ENCODE measurements at regions not wholly inside any gene's neighbourhood (a gene's known extent, or its start where the extent isn't known, plus 50 kb on each side); places are given as distances from the start of the nearest gene placed in this dataset.

- TF ChIP-seq CTCF (conservative IDR thresholded peaks at IDR 0.05), result no peak
- H3K23ac ChIP-seq (ENCODE audit: insufficient read length, low read depth, low read length), result no peak overlapping the region
- no peak overlapping the region for H4K8ac ChIP-seq (replicated peaks; ENCODE audit: insufficient read length, low read depth, low read length)
- no peak overlapping the region for H4K91ac ChIP-seq (ENCODE audit: insufficient read length, low read depth, low read length)
- Mint-ChIP-seq H3K9me3 (0 out of 5 replicates have a peak, but pooled peaks cover under 1 to 1% of the 10 kb centered on the region in 2 experiments), H3K4me1 (peaks cover 3 to 5% of the 10 kb centered on the region in 2 experiments; a peak in 3 of 4 replicates), H3K27me3 (ENCODE audit: low read depth) (no peaks in the 10 kb centered on the region), H3K36me3 (ENCODE audit: insufficient read depth in 1 of 3, low read depth in 3 of 3) (peaks cover 0 to under 1% (median 0%) of the 10 kb centered on the region in 3 experiments; a peak in 1 of 7 replicates), H3K4me3 (no peak overlapping the region), H3K27ac (no peak overlapping the region)
- H3K56ac ChIP-seq (ENCODE audit: insufficient read length, low read depth, low read length), result no peak overlapping the region
- H2BK15ac ChIP-seq (ENCODE audit: low read depth, low read length), result no peak overlapping the region
- H3K18ac ChIP-seq (ENCODE audit: insufficient read length, low read depth, low read length), result no peak overlapping the region
- no peak overlapping the region for H2BK5ac ChIP-seq (ENCODE audit: insufficient read length, low read length)
- no peak overlapping the region for H3K9ac ChIP-seq (ENCODE audit: extremely low read depth, insufficient read length, low read length)
- H2AK5ac ChIP-seq (ENCODE audit: insufficient read length, low read length), result no peak overlapping the region
- no peak overlapping the region for H2BK20ac ChIP-seq (ENCODE audit: low read depth, low read length, poor library complexity, severe bottlenecking)
- H2AFZ ChIP-seq (ENCODE audit: low read length), result no peak overlapping the region
- no peaks in the 10 kb centered on the region for H3K27me3 ChIP-seq (ENCODE audit: insufficient read depth, low read length)
- no peaks in the 10 kb centered on the region for H4K20me1 ChIP-seq (ENCODE audit: control insufficient read depth, insufficient read depth, insufficient read length)
- no peak overlapping the region for H3K4me2 ChIP-seq (ENCODE audit: insufficient read depth, insufficient read length, low read length)
- no peak overlapping the region for H3K14ac ChIP-seq (ENCODE audit: insufficient read depth, low read length)
- no peaks in the 10 kb centered on the region for H3K23me2 ChIP-seq (ENCODE audit: insufficient read length, low read depth, low read length, poor library complexity, severe bottlenecking)
- no peaks in the 10 kb centered on the region for H3K4me1 ChIP-seq (ENCODE audit: insufficient read depth, low read length)
- H2BK120ac ChIP-seq (ENCODE audit: low read depth, low read length, poor library complexity, severe bottlenecking), result no peak overlapping the region
- no peak for DNase-seq
- H4K5ac ChIP-seq (ENCODE audit: insufficient read length, low read depth, low read length), result no peak overlapping the region
- no peaks in the 10 kb centered on the region for H3K79me1 ChIP-seq (ENCODE audit: insufficient read depth, low read depth, low read length, poor library complexity, severe bottlenecking)
- no peak overlapping the region for H2BK12ac ChIP-seq (ENCODE audit: insufficient read length, low read depth, low read length)
- no peak overlapping the region for H3K4ac ChIP-seq (ENCODE audit: low read depth, low read length)
- whole genome bisulfite sequencing (ENCODE audit: extremely low coverage, insufficient read length, low lambda C conversion rate), result no CpG with 5 or more reads among the region's 1 CpG
- H3K9me3 ChIP-seq (ENCODE audit: control insufficient read depth, low read depth, low read length), result no peaks in the 10 kb centered on the region
- H3T11ph ChIP-seq (ENCODE audit: low read length), result no peak overlapping the region
- H3K79me2 ChIP-seq (ENCODE audit: insufficient read depth, low read length), result no peaks in the 10 kb centered on the region
- no peak overlapping the region for H3K27ac ChIP-seq (ENCODE audit: insufficient read length, low read depth, low read length)
Measured at GRCh38 chr2:225779829-225780228, 380.3 kb downstream of the NYAP2 start.

All from H9 (cell line).